Coronary artery (tissue), 2 donors: ENCODE measurements at regions not wholly inside any gene's neighbourhood (a gene's known extent, or its start where the extent isn't known, plus 50 kb on each side); places are given as distances from the start of the nearest gene placed in this dataset.
"Not testable (repeated sequence)": the region's sequence is repeated elsewhere in the genome, so short reads cannot be mapped to it uniquely, and the experiment has no call there.

Source experiments
- DNase-seq: peaks from one replicate; pipeline ENCODE4 v3.0.0-alpha.2; 2017; ENCODE audit warnings: low spot score
- H3K27ac ChIP-seq, 2 donors: fragments of 200-600 bp; sonication (generic); one replicate each; pipeline ENCODE4 v1.5.1; 2016 to 2019
- H3K4me3 ChIP-seq: fragments of 200-600 bp; sonication (generic); 2 replicates; pipeline ENCODE4 v1.5.1; 2016; ENCODE audit warnings: mild to moderate bottlenecking, moderate library complexity
- TF ChIP-seq, protein P1 (sequence below): fragments of 200-600 bp; sonication (generic); IDR thresholded peaks from one replicate; pipeline ENCODE4 v1.5.1; 2019; ENCODE audit warnings: antibody characterized with exemption

- TF ChIP-seq, protein P1, sequence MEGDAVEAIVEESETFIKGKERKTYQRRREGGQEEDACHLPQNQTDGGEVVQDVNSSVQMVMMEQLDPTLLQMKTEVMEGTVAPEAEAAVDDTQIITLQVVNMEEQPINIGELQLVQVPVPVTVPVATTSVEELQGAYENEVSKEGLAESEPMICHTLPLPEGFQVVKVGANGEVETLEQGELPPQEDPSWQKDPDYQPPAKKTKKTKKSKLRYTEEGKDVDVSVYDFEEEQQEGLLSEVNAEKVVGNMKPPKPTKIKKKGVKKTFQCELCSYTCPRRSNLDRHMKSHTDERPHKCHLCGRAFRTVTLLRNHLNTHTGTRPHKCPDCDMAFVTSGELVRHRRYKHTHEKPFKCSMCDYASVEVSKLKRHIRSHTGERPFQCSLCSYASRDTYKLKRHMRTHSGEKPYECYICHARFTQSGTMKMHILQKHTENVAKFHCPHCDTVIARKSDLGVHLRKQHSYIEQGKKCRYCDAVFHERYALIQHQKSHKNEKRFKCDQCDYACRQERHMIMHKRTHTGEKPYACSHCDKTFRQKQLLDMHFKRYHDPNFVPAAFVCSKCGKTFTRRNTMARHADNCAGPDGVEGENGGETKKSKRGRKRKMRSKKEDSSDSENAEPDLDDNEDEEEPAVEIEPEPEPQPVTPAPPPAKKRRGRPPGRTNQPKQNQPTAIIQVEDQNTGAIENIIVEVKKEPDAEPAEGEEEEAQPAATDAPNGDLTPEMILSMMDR, result no peak
Measured at GRCh38 chr13:21234526-21234925, 58.1 kb downstream of the MRPL57 start.

DNA sequence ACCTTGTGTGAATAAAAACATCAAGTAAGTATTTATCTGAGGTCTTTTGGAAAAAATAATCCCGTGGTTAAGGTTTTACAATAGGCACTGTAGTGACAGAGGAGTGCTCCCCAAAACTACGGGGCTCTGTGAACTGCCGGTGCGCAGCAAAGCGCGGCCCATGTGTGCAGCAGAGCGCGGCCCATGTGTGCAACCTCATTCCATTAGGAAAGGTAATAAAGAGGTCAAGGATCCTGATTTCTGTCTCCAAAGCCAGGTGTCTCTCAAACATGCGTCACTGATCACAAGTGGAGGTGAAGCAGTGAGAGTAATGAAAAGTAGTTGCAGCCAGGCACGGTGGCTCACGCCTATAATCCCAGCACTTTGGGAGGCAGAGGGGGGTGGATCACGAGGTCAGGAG lies 58.7 kb downstream of the MRPL57 start:
- Histone ChIP-seq H3K27ac (no peak overlapping the region), H3K4me3 (no peak overlapping the region)
- TF ChIP-seq, protein P1, result no peak
- DNase-seq, result no peak

More at GRCh38 chr13:21234526-21234925, 58.1 kb downstream of the MRPL57 start:
- H3K4me3 ChIP-seq, result no peak overlapping the region
- H3K27ac ChIP-seq, result no peak overlapping the region
- DNase-seq, result no peak

- no peak for DNase-seq
- H3K4me3 ChIP-seq, result no peak overlapping the region
- TF ChIP-seq, protein P1, result no peak
- no peak overlapping the region for H3K27ac ChIP-seq
Measured at GRCh38 chr13:21237081-21237480, 60.6 kb downstream of the MRPL57 start.

DNA sequence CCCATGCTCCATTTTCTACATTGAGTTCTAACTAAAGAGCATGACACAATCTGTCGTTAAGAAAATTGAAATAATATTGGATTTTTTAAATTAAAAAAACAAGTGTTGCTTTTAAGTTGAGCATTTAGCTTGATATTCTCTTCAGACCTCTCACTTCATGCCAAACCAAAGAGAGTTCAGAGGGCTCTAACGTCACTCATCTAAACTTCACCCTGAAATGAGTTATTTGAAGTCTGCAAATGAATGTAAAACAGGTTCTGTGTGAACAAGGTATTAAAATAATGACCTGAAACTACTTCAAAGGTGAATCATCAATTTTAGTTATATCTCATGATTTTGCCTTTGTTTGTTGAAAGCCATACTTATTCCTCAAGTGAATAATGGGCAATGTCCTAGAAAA lies 61.8 kb downstream of the MRPL57 start:
- Histone ChIP-seq H3K27ac (no peak overlapping the region), H3K4me3 (no peak overlapping the region)
- DNase-seq, result no peak
- TF ChIP-seq, protein P1, result no peak

DNA sequence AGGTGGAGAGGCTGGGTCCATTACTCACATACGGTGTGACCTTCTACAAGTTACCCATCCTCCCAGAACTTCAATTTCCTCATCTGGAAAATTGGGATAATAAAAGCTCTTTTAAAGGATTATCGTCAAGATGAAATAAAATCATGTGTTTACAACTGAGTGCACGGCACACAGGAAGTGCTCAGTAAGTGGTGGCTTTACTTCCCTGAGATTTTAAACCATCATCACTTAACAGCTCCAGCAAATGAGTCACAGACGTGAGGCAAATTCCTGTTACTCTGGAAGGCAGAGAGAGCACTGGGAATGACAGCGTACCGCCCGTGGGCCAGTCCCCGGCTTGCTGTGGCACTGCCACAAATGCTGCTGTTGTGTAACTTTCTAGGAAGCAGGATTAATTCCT lies 64.1 kb downstream of the MRPL57 start:
- H3K4me3 ChIP-seq, result no peak overlapping the region
- no peak for DNase-seq
- no peak overlapping the region for H3K27ac ChIP-seq
- TF ChIP-seq, protein P1, result no peak

GRCh38 chr13:21242236-21242635 lies 65.8 kb downstream of the MRPL57 start:
- TF ChIP-seq, protein P1, result no peak
- no peak for DNase-seq
- Histone ChIP-seq H3K27ac (no peak overlapping the region), H3K4me3 (no peak overlapping the region)

DNA sequence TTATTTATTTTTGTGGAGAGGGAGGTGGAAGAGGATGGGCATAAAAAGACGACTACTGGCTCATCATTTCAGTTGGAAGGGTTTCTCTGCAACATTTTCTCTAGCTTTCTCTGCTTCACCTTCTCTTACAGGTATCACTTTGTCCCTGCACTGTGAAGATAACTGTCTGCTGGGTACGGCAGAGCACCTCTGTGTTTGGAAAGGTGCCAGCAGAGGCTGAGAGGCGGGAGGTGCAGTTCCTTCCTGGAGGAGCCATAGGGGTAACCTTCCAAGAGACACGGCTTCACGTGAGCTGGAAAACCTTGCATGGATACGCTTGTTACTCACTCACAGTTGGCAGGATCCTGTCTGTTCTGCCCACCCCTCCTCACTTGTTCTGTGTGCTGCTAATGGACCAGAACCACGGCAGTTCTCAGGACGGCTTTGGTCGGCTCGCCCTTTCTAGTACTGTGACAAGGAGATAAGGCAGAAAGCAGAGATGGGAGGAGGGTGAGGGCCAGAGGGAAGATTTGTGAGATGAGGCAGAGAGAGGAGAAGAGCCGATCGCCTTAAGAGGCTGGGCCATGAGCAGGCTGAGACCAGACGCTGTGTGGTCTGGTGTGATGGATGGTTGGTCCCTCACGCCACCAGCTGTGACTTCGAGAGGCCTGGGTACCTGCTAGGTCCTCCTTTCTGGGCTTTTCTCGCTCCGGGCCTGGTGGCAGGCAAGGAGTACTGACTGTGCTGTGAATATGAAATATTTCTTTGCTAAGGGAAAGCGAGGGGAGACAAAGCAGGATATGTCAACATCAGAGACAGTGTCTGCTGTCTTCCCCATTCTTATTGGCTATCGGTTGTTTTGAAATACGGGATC lies 66.8 kb downstream of the MRPL57 start:
- Histone ChIP-seq H3K4me3 (no peak overlapping the region), H3K27ac (no peak overlapping the region)
- no peak for DNase-seq
- TF ChIP-seq, protein P1, result no peak

GRCh38 chr13:21243898-21244184 lies 67.4 kb downstream of the MRPL57 start:
- not testable (repeated sequence) for H3K4me3 ChIP-seq, H3K27ac ChIP-seq, DNase-seq
